ENCODE measurements at regions not wholly inside any gene's neighbourhood (a gene's known extent, or its start where the extent isn't known, plus 50 kb on each side); places are given as distances from the start of the nearest gene placed in this dataset.

- no peak for DNase-seq (ENCODE audit: low spot score)
- TF ChIP-seq, protein P1, sequence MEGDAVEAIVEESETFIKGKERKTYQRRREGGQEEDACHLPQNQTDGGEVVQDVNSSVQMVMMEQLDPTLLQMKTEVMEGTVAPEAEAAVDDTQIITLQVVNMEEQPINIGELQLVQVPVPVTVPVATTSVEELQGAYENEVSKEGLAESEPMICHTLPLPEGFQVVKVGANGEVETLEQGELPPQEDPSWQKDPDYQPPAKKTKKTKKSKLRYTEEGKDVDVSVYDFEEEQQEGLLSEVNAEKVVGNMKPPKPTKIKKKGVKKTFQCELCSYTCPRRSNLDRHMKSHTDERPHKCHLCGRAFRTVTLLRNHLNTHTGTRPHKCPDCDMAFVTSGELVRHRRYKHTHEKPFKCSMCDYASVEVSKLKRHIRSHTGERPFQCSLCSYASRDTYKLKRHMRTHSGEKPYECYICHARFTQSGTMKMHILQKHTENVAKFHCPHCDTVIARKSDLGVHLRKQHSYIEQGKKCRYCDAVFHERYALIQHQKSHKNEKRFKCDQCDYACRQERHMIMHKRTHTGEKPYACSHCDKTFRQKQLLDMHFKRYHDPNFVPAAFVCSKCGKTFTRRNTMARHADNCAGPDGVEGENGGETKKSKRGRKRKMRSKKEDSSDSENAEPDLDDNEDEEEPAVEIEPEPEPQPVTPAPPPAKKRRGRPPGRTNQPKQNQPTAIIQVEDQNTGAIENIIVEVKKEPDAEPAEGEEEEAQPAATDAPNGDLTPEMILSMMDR (IDR thresholded peaks at IDR 0.05; ENCODE audit: extremely low read depth, missing control alignments) = no peak
These were observed 208.6 kb downstream of the VEGFC start for GRCh38 chr4:176584031-176584606.

- TF ChIP-seq, protein P1 (IDR thresholded peaks at IDR 0.05; ENCODE audit: extremely low read depth, missing control alignments) = no peak
- no peak for DNase-seq (ENCODE audit: low spot score)
These were observed 204.8 kb downstream of the VEGFC start for GRCh38 chr4:176587920-176588319.

DNA sequence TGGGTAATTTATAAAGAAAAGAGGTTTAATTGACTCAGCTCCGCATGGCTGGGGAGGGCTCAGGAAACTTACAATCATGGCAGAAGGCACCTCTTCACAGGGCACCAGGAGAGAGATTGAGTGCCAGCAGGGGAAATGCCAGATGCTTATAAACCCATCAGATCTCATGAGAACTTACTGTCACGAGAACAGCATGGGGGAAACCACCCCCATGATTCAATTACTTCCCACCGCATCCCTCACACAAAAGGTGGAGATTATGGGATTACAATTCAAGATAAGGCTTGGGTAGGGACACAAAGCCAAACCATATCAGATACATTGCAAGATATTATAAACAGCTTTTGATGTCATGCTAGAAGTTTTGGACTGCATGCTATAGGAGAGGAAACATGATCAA lies 204.3 kb downstream of the VEGFC start:
- no peak for DNase-seq (ENCODE audit: low spot score)
- TF ChIP-seq, protein P1 (IDR thresholded peaks at IDR 0.05; ENCODE audit: extremely low read depth, missing control alignments) = no peak

DNA sequence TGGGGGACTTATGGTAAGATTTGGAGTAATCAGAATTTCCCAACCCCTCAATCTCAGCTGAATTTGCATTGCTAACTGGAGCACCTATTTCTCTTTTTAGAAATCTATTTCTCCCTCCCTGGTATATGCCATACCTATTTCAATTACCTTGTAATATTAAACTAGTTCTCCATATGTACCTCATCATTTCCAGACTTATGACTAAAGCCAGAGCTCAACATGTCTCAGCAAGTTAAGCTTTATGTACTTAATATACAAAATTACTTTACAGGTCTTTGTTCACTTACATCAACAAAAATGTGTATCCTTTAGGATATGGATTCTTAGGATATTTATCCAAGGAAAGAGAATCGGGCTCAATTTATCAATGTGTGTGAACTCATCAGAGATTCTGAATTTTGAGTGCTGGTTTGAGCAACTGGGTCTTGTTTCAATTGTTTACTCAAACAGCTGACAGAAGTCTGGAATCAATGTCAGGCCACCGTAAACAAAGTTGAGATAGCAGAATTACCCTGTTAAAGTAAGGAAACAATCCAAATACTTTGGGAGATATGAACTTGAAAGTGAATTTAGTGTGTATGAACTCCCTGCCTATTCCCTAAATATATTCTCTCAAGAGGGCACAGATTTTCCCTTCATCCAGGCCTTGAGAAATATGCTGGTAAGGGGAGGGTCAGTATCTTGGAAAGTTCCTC lies 199.6 kb downstream of the VEGFC start:
- DNase-seq (ENCODE audit: low spot score) = no peak
- TF ChIP-seq, protein P1 (IDR thresholded peaks at IDR 0.05; ENCODE audit: extremely low read depth, missing control alignments) = no peak

- no peak for DNase-seq (ENCODE audit: low spot score)
- TF ChIP-seq, protein P1 (IDR thresholded peaks at IDR 0.05; ENCODE audit: extremely low read depth, missing control alignments) = no peak
These were observed 198.8 kb downstream of the VEGFC start for GRCh38 chr4:176593943-176594342.

DNA sequence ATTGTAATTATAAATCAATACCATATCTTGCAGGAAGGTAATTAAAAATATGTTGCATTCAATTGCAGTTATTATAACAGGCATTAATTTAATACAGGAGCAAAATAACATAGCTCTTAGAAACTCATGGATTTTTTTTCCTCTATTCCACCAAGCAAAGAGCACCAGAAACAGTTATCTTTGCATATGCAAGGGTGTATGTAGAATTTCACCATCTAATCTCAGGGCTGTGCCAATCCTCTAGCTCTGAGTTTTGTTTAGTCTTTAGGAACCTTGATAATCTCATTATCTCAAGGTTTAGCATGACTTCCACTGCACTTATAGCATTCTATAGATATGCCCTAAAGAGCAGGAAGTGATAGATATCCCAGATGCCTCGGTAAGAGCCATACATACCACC lies 197.5 kb downstream of the VEGFC start:
- DNase-seq (ENCODE audit: low spot score) = no peak
- TF ChIP-seq, protein P1 (IDR thresholded peaks at IDR 0.05; ENCODE audit: extremely low read depth, missing control alignments) = no peak

DNA sequence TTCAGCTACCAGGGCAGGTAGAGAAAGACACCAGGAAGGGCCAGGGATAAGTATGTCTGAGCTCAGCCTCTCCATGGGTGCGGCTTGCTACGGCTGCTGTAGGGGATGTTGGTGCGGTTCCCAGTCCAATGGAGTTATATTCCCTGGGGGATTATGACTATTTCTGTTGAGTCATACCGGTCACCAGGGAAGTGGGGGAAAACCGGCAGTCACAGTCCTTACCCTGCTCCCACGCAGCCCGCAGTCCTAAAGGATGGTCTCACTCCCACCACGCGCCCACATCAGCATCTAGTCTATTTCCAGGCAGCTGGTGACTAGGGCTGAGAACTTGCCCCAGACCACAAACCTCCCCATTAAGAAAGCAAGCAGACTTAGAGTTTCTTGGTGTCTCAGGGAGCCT lies 191.6 kb downstream of the VEGFC start:
- DNase-seq (ENCODE audit: low spot score) = no peak
- TF ChIP-seq, protein P1 (IDR thresholded peaks at IDR 0.05; ENCODE audit: extremely low read depth, missing control alignments) = no peak

Data from GM20000 (cell line).